Neuron (in vitro differentiated cells): ENCODE measurements at regions not wholly inside any gene's neighbourhood (a gene's known extent, or its start where the extent isn't known, plus 50 kb on each side); places are given as distances from the start of the nearest gene placed in this dataset.
"Not testable (repeated sequence)": the region's sequence is repeated elsewhere in the genome, so short reads cannot be mapped to it uniquely, and the experiment has no call there.

ENCODE experiments used
- H2AFZ ChIP-seq: one replicate; pipeline ENCODE4 v1.6.1; 2013; ENCODE audit warnings: low read depth, mild to moderate bottlenecking, inconsistent platforms, low read length, moderate library complexity
- H3K27me3 ChIP-seq: one replicate; pipeline ENCODE4 v1.6.1; 2013; ENCODE audit warnings: low read length; ENCODE audit not compliant: insufficient read depth
- H3K36me3 ChIP-seq: one replicate; pipeline ENCODE4 v1.6.1; 2013; ENCODE audit warnings: low read length; ENCODE audit not compliant: insufficient read depth
- H3K4me1 ChIP-seq: one replicate; pipeline ENCODE4 v1.6.1; 2013; ENCODE audit warnings: low read length; ENCODE audit not compliant: insufficient read depth
- H3K4me3 ChIP-seq: 2 replicates; pipeline ENCODE4 v1.5.1; 2013; ENCODE audit warnings: mild to moderate bottlenecking, low read length, moderate library complexity
- H3K9me3 ChIP-seq: one replicate; pipeline ENCODE4 v1.6.1; 2013; ENCODE audit warnings: low read length

DNA sequence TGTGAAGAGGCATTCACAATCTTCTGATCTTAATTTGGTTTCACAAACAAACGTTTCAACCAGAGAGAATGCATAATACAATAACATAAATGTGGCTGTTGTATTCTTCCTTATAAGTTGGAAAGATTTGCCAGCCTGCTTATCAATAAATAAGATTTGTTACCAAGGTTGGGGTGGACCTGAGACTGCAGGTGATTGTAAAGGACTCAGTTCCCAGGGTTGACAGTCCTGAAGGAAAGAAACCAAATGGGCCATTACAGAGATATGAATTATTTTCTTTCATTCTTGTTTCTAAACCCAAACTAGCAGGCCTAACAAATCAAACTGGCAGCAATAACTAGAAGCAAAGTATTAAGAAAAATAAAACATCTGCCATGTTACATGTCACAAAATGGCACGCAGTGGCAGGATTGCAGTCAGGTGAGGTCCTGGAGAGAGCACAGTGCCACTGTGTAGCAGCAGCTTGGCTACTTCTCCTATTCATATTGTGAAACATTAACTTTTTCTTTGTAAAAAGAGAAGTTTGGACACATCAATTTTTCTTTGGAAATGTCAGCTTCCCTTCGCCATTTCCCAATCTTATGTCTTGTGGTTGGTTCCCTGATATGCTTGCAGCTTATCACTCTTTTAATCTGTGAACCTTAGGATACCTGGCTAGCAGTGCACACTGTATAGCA lies 133.8 kb upstream of the EMCN start:
- H3K4me1 ChIP-seq: no peaks in the 10 kb centered on the region

GRCh38 chr4:100649417-100649816 lies 131.6 kb upstream of the EMCN start:
- Histone ChIP-seq H3K4me3 (no peak overlapping the region), H3K4me1 (no peaks in the 10 kb centered on the region), H3K9me3 (no peaks in the 10 kb centered on the region), H3K27me3 (no peaks in the 10 kb centered on the region), H3K36me3 (no peaks in the 10 kb centered on the region), H2AFZ (no peak overlapping the region)

More for the DNA sequence above, 133.8 kb upstream of the EMCN start:
- Histone ChIP-seq H3K9me3 (no peaks in the 10 kb centered on the region), H3K36me3 (no peaks in the 10 kb centered on the region), H2AFZ (no peak overlapping the region), H3K4me3 (no peak overlapping the region), H3K27me3 (no peaks in the 10 kb centered on the region)

- Histone ChIP-seq H3K4me1 (no peaks in the 10 kb centered on the region), H3K9me3 (no peaks in the 10 kb centered on the region), H3K36me3 (no peaks in the 10 kb centered on the region), H3K4me3 (no peak overlapping the region), H2AFZ (no peak overlapping the region), H3K27me3 (no peaks in the 10 kb centered on the region)
Measured at GRCh38 chr4:100644150-100644549, 126.3 kb upstream of the EMCN start.

- no peaks in the 10 kb centered on the region for H3K9me3 ChIP-seq
- H3K27me3 ChIP-seq: no peaks in the 10 kb centered on the region
- H3K4me3 ChIP-seq: no peak overlapping the region
Measured at GRCh38 chr4:100641336-100641735, 123.5 kb upstream of the EMCN start.

DNA sequence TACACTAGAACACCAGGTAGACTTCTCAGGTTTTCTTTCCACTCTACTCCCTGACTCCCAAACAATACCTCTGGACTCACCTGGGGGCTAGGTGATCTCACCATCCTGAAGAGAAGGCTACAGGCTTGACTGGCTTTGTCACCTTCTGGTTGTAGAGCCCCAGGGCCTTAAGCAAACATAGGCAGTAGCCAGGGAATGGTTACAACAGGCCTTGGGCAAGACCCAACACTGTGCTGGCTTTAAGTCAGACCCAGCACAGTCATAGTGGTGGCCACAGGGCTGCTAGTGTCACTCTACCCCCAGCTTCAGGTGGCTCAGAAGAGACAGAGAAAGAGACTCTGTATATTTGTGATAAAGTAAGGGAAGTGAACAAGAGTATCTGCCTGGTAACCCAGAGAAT lies 118.1 kb upstream of the EMCN start:
- Histone ChIP-seq H3K9me3 (no peaks in the 10 kb centered on the region), H3K4me1 (no peaks in the 10 kb centered on the region), H2AFZ (no peak overlapping the region), H3K27me3 (no peaks in the 10 kb centered on the region), H3K36me3 (no peaks in the 10 kb centered on the region), H3K4me3 (no peak overlapping the region)

More at GRCh38 chr4:100641336-100641735, 123.5 kb upstream of the EMCN start:
- H3K36me3 ChIP-seq: no peaks in the 10 kb centered on the region
- no peak overlapping the region for H2AFZ ChIP-seq
- H3K4me1 ChIP-seq: no peaks in the 10 kb centered on the region

GRCh38 chr4:100633269-100633668 lies 115.4 kb upstream of the EMCN start:
- H3K36me3 ChIP-seq: no peaks in the 10 kb centered on the region
- H3K4me3 ChIP-seq: no peak overlapping the region
- no peaks in the 10 kb centered on the region for H3K27me3 ChIP-seq
- H3K9me3 ChIP-seq: no peaks in the 10 kb centered on the region
- H3K4me1 ChIP-seq: no peaks in the 10 kb centered on the region
- no peak overlapping the region for H2AFZ ChIP-seq

DNA sequence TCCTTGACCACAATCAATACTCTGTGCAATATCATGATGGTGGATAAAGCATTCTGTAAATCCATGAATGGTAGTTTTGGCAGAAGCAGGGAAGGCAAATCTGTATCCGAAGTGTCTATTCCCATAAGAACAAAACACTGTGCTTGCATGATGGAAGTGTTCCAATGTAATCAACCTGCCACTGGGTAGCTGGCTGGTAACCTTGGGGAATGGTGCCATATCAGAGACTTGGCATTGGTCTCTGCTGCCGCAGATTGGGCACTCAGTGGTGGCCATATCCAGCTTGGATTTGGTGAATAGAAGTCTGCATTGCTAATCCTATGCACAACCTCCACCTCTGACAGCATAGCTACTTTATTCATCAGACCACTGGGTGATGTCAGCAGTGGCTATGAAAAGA lies 114.3 kb upstream of the EMCN start:
- no peaks in the 10 kb centered on the region for H3K27me3 ChIP-seq
- H3K36me3 ChIP-seq: no peaks in the 10 kb centered on the region
- H2AFZ ChIP-seq: no peak overlapping the region
- no peaks in the 10 kb centered on the region for H3K9me3 ChIP-seq
- no peaks in the 10 kb centered on the region for H3K4me1 ChIP-seq
- H3K4me3 ChIP-seq: no peak overlapping the region

DNA sequence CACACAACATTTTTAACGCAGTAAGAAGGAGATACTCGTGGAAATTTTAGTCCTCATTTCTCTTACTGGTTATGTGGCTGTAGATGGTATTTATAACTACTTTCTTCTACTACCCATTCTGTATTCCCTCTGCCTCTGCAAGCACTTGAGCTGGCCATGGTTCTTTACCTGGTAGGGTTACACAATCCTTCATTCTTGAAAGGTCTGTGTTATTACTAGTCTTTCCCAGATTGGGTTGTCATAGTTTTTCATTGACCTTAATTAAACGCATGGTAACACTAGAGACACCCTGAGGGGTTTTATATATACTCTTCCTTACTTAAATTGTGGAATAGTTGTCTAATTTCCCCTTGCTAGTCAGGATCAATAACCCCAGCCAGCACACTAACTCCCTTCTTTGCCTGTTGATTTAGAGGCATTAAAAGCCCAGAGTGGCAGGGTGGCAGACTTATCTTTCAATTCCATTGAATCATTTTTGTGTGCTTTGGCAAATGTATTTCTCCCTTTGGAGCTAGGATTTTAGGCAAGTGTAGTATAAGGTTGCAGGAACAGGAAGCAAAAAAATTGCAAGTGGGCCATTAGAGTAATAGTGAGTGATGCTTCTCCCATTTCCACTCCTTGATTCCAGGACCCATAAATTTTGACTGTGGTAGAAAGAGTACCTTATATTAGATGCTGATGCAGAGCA lies 113.6 kb upstream of the EMCN start:
- H3K27me3 ChIP-seq: no peaks in the 10 kb centered on the region
- H3K4me1 ChIP-seq: no peaks in the 10 kb centered on the region
- H2AFZ ChIP-seq: no peak overlapping the region
- H3K4me3 ChIP-seq: no peak overlapping the region
- no peaks in the 10 kb centered on the region for H3K36me3 ChIP-seq
- no peaks in the 10 kb centered on the region for H3K9me3 ChIP-seq

GRCh38 chr4:100630341-100630740 lies 112.5 kb upstream of the EMCN start:
- H2AFZ ChIP-seq: no peak overlapping the region
- H3K4me1 ChIP-seq: no peaks in the 10 kb centered on the region
- H3K4me3 ChIP-seq: no peak overlapping the region

GRCh38 chr4:100609810-100610209 lies 92.0 kb upstream of the EMCN start:
- no peaks in the 10 kb centered on the region for H3K27me3 ChIP-seq

More at GRCh38 chr4:100630341-100630740, 112.5 kb upstream of the EMCN start:
- no peaks in the 10 kb centered on the region for H3K36me3 ChIP-seq
- H3K27me3 ChIP-seq: no peaks in the 10 kb centered on the region
- H3K9me3 ChIP-seq: no peaks in the 10 kb centered on the region

DNA sequence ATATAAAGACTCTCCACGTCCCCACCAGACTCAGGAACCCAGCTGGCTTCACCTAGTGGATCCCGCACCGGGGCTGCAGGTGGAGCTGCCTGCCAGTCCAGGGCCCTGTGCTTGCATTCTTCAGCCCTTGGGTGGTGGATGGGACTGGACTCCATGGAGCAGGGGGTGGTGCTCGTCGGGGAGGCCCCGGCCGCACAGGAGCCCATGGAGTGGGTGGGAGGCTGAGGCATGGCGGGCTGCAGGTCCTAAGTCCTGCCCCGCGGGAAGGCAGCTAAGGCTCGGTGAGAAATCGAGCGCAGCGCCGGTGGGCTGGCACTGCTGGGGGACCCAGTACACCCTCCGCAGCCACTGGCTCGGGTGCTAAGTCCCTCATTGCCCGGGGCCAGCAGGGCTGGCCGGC lies 90.8 kb upstream of the EMCN start:
- not testable (repeated sequence) for H3K36me3 ChIP-seq, H3K9me3 ChIP-seq, H2AFZ ChIP-seq, H3K4me3 ChIP-seq, H3K4me1 ChIP-seq, H3K27me3 ChIP-seq

More at GRCh38 chr4:100609810-100610209, 92.0 kb upstream of the EMCN start:
- H3K4me1 ChIP-seq: no peaks in the 10 kb centered on the region
- no peaks in the 10 kb centered on the region for H3K9me3 ChIP-seq
- no peak overlapping the region for H3K4me3 ChIP-seq
- H2AFZ ChIP-seq: no peak overlapping the region
- no peaks in the 10 kb centered on the region for H3K36me3 ChIP-seq

DNA sequence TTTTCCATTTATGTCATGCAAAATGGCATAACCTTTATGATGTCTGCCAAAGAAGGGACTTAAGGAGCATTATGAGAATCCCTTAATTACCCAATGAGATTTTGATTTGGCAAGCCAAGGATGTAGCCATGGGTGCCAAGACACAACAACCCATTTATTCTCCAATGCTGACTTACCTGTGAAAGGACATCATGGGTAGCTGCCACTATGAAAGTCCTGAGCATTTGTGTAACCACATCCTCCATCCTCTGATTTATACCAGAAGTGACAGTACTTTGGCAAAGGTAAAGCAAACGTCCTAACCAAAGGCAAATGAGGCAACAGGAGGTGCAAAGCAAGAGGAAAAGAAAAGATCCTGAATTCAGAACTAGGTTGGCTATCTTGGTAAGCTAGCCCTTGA lies 87.3 kb upstream of the EMCN start:
- no peak overlapping the region for H3K4me3 ChIP-seq
- no peaks in the 10 kb centered on the region for H3K27me3 ChIP-seq
- H3K36me3 ChIP-seq: no peaks in the 10 kb centered on the region
- H3K4me1 ChIP-seq: no peaks in the 10 kb centered on the region
- H2AFZ ChIP-seq: no peak overlapping the region
- H3K9me3 ChIP-seq: no peaks in the 10 kb centered on the region

- Histone ChIP-seq H3K4me3 (no peak overlapping the region), H3K36me3 (no peaks in the 10 kb centered on the region), H3K27me3 (no peaks in the 10 kb centered on the region), H3K9me3 (no peaks in the 10 kb centered on the region), H2AFZ (no peak overlapping the region), H3K4me1 (no peaks in the 10 kb centered on the region)
Measured at GRCh38 chr4:100593935-100594334, 76.1 kb upstream of the EMCN start.
